PC-9 (cell line): ENCODE measurements at regions not wholly inside any gene's neighbourhood (a gene's known extent, or its start where the extent isn't known, plus 50 kb on each side); places are given as distances from the start of the nearest gene placed in this dataset.
"Not testable (repeated sequence)": the region's sequence is repeated elsewhere in the genome, so short reads cannot be mapped to it uniquely, and the experiment has no call there.

Experiments used
- BruUV-seq: library from RNA; stranded (reverse); fragments of 400-500 nt; replicated peaks from 2 replicates; lab custom pipeline; 2021; lab: Mats Ljungman, UMichigan
- CTCF ChIA-PET: fragments of 300-600 bp; sonication (Branson Sonifier 250); formaldehyde crosslinking; loops from one replicate; lab custom pipeline; 2022; ENCODE audit warnings: antibody characterized with exemption; lab: Charles Lee
- POLR2A ChIA-PET: fragments of 300-600 bp; sonication (Branson Sonifier 250); formaldehyde crosslinking; loops from one replicate; lab custom pipeline; 2022; ENCODE audit warnings: antibody characterized with exemption; ENCODE audit not compliant: unreplicated experiment; lab: Charles Lee
- DNase-seq, 2 experiments: peaks; one replicate each; pipeline versions ENCODE4 v3.0.0 to v3.0.0-alpha.2; 2015 to 2022; ENCODE audit warnings: mixed read lengths in 1 of 2
- H2AFZ ChIP-seq: fragments of 200-600 bp; sonication (generic); 2 replicates; pipeline ENCODE4 v1.8.1; 2017; ENCODE audit warnings: antibody characterized with exemption
- H3F3A ChIP-seq: fragments of 200-600 bp; sonication (generic); 2 replicates; pipeline ENCODE4 v1.8.1; 2017; ENCODE audit warnings: antibody characterized with exemption, mild to moderate bottlenecking, low read depth; ENCODE audit not compliant: insufficient read depth
- H3K27ac ChIP-seq: fragments of 200-600 bp; sonication (generic); 2 replicates; pipeline ENCODE4 v1.6.1; 2016; ENCODE audit warnings: mixed run types
- H3K27me3 ChIP-seq: fragments of 200-600 bp; sonication (generic); 2 replicates; pipeline ENCODE4 v1.6.1; 2016; ENCODE audit warnings: low read depth, mixed run types; ENCODE audit not compliant: insufficient read depth
- H3K36me3 ChIP-seq: fragments of 200-600 bp; sonication (generic); 2 replicates; pipeline ENCODE4 v1.6.1; 2016; ENCODE audit warnings: low read depth, mixed run types
- H3K4me1 ChIP-seq: fragments of 200-600 bp; sonication (generic); replicated peaks from 2 replicates; pipeline ENCODE4 v1.6.1; 2016; ENCODE audit warnings: mixed run types; ENCODE audit not compliant: insufficient read depth
- H3K4me2 ChIP-seq: fragments of 200-600 bp; sonication (generic); 2 replicates; pipeline ENCODE4 v1.6.1; 2017; ENCODE audit warnings: mixed run types
- H3K4me3 ChIP-seq: fragments of 200-600 bp; sonication (generic); 2 replicates; pipeline ENCODE4 v1.6.1; 2016; ENCODE audit warnings: mixed run types
- H3K79me2 ChIP-seq: fragments of 200-600 bp; sonication (generic); 2 replicates; pipeline ENCODE4 v1.6.1; 2017; ENCODE audit warnings: low read depth, mixed run types
- H3K9me2 ChIP-seq: fragments of 200-600 bp; sonication (generic); 2 replicates; pipeline ENCODE4 v1.8.1; 2017; ENCODE audit warnings: mild to moderate bottlenecking; ENCODE audit not compliant: insufficient read depth
- H3K9me3 ChIP-seq: fragments of 200-600 bp; sonication (generic); 2 replicates; pipeline ENCODE4 v1.8.1; 2016; ENCODE audit warnings: low read depth; ENCODE audit not compliant: insufficient read depth
- H4K20me1 ChIP-seq: fragments of 200-600 bp; sonication (generic); 2 replicates; pipeline ENCODE4 v1.8.1; 2017; ENCODE audit not compliant: insufficient read depth
- CTCF ChIP-seq: fragments of 200-600 bp; sonication (generic); conservative IDR thresholded peaks from 2 replicates; pipeline ENCODE4 v1.6.1; 2017; ENCODE audit warnings: mixed run types, antibody characterized with exemption, mild to moderate bottlenecking, moderate library complexity
- EZH2 ChIP-seq: fragments of 200-600 bp; sonication (generic); IDR thresholded peaks from 2 replicates; pipeline ENCODE4 v1.8.0; 2017; ENCODE audit warnings: antibody characterized with exemption, low read depth
- intact Hi-C: fragments of 100-400 bp; cut with micrococcal nuclease; formaldehyde crosslinking; loops from one replicate; pipeline ENCODE4 v1.10.0; 2022; ENCODE audit not compliant: unreplicated experiment

- ChIA-PET CTCF (no interaction called here), POLR2A (no interaction called here)
- H4K20me1 ChIP-seq = no peaks in the 10 kb centered on the region
- H3K4me3 ChIP-seq = no peak overlapping the region
- no peaks in the 10 kb centered on the region for H3K9me2 ChIP-seq
- no peaks in the 10 kb centered on the region for H3F3A ChIP-seq
- H2AFZ ChIP-seq = no peak overlapping the region
- DNase-seq = no peak
- H3K36me3 ChIP-seq = no peaks in the 10 kb centered on the region
- no peaks in the 10 kb centered on the region for H3K4me1 ChIP-seq
- peaks cover 80% of the 10 kb centered on the region for H3K27me3 ChIP-seq
- H3K79me2 ChIP-seq = no peaks in the 10 kb centered on the region
- H3K9me3 ChIP-seq = no peaks in the 10 kb centered on the region
- no peak for TF ChIP-seq CTCF
- no peak for TF ChIP-seq EZH2
- H3K4me2 ChIP-seq = no peak overlapping the region
- intact Hi-C loops = no loop called here
- BruUV-seq = no TSS peak
- no peak overlapping the region for H3K27ac ChIP-seq
Observed at GRCh38 chr2:126952216-126952615, 53.5 kb downstream of the TEX51 start.

GRCh38 chr2:126953483-126953882 is 54.8 kb downstream of the TEX51 start:
- POLR2A ChIA-PET = no interaction called here
- no peak overlapping the region for H3K27ac ChIP-seq
- H3K9me2 ChIP-seq = no peaks in the 10 kb centered on the region
- H3K9me3 ChIP-seq = no peaks in the 10 kb centered on the region
- H3K4me1 ChIP-seq = no peaks in the 10 kb centered on the region
- peaks cover 74% of the 10 kb centered on the region for H3K27me3 ChIP-seq
- no peak overlapping the region for H2AFZ ChIP-seq
- no TSS peak for BruUV-seq
- H3K79me2 ChIP-seq = no peaks in the 10 kb centered on the region
- intact Hi-C loops = no loop called here
- no peaks in the 10 kb centered on the region for H3F3A ChIP-seq
- CTCF ChIA-PET = no interaction called here
- no peak for DNase-seq
- no peaks in the 10 kb centered on the region for H3K36me3 ChIP-seq
- no peak overlapping the region for H3K4me3 ChIP-seq
- no peak overlapping the region for H3K4me2 ChIP-seq
- TF ChIP-seq CTCF (no peak), EZH2 (no peak)
- H4K20me1 ChIP-seq = no peaks in the 10 kb centered on the region

- CTCF ChIA-PET = no interaction called here
- intact Hi-C loops = no loop called here
- Histone ChIP-seq H3K27ac (no peak overlapping the region), H3K9me3 (no peaks in the 10 kb centered on the region), H3K27me3 (peaks cover 69% of the 10 kb centered on the region), H3K79me2 (no peaks in the 10 kb centered on the region), H2AFZ (no peak overlapping the region), H3K4me1 (no peaks in the 10 kb centered on the region), H3K36me3 (no peaks in the 10 kb centered on the region), H3K4me2 (no peak overlapping the region), H3K9me2 (no peaks in the 10 kb centered on the region), H4K20me1 (no peaks in the 10 kb centered on the region), H3K4me3 (no peak overlapping the region), H3F3A (no peaks in the 10 kb centered on the region)
- no peak for TF ChIP-seq CTCF
- TF ChIP-seq EZH2 = no peak
- POLR2A ChIA-PET = no interaction called here
- no TSS peak for BruUV-seq
- no peak for DNase-seq
Observed at GRCh38 chr2:126954831-126955230, 56.1 kb downstream of the TEX51 start.

GRCh38 chr2:126956773-126957172 is 58.1 kb downstream of the TEX51 start:
- BruUV-seq = not testable (repeated sequence)

More at GRCh38 chr2:126956773-126957172, 58.1 kb downstream of the TEX51 start:
- POLR2A ChIA-PET, H3K9me3 ChIP-seq, H3F3A ChIP-seq, DNase-seq, H3K36me3 ChIP-seq, H3K4me3 ChIP-seq, H3K27ac ChIP-seq, intact Hi-C loops, H2AFZ ChIP-seq, H3K79me2 ChIP-seq, CTCF ChIA-PET, H3K9me2 ChIP-seq, H4K20me1 ChIP-seq, H3K4me1 ChIP-seq, H3K4me2 ChIP-seq: not testable (repeated sequence)
- H3K27me3 ChIP-seq = peaks cover 70% of the 10 kb centered on the region
